OCI-LY1 (cell line): ENCODE measurements at regions not wholly inside any gene's neighbourhood (a gene's known extent, or its start where the extent isn't known, plus 50 kb on each side); places are given as distances from the start of the nearest gene placed in this dataset.

Experiments used
- H2AFZ ChIP-seq: fragments of 200-600 bp; sonication (generic), shearing (Covaris generic); 2 replicates; pipeline ENCODE4 v1.6.0; 2014; ENCODE audit warnings: antibody characterized with exemption, mild to moderate bottlenecking, low read length
- H3F3A ChIP-seq: fragments of 200-600 bp; sonication (generic), shearing (Covaris generic); 2 replicates; pipeline ENCODE4 v1.6.0; 2014; ENCODE audit warnings: mild to moderate bottlenecking, antibody characterized with exemption, low read length, moderate library complexity; ENCODE audit not compliant: insufficient read depth
- H3K27ac ChIP-seq: fragments of 200-600 bp; sonication (generic); 2 replicates; pipeline ENCODE4 v1.5.1; 2014; ENCODE audit warnings: low read length, mixed run types, mild to moderate bottlenecking, low read depth; ENCODE audit not compliant: poor library complexity, severe bottlenecking
- H3K27me3 ChIP-seq: fragments of 200-600 bp; sonication (generic); 2 replicates; pipeline ENCODE4 v1.6.0; 2014; ENCODE audit warnings: antibody characterized with exemption, mild to moderate bottlenecking, low read length, moderate library complexity; ENCODE audit not compliant: insufficient read depth
- H3K36me3 ChIP-seq: fragments of 200-600 bp; sonication (generic); 2 replicates; pipeline ENCODE4 v1.6.1; 2014; ENCODE audit warnings: mild to moderate bottlenecking, antibody characterized with exemption, low read length, moderate library complexity, mixed read lengths; ENCODE audit not compliant: insufficient read depth
- H3K4me1 ChIP-seq: fragments of 200-600 bp; sonication (generic); 2 replicates; pipeline ENCODE4 v1.5.1; 2014; ENCODE audit warnings: mild to moderate bottlenecking, low read length, moderate library complexity; ENCODE audit not compliant: insufficient read depth, severe bottlenecking
- H3K4me2 ChIP-seq: fragments of 200-600 bp; sonication (generic), shearing (Covaris generic); 2 replicates; pipeline ENCODE4 v1.6.1; 2014; ENCODE audit warnings: low read length
- H3K4me3 ChIP-seq: fragments of 200-600 bp; sonication (generic); 2 replicates; pipeline ENCODE4 v1.5.1; 2014; ENCODE audit warnings: low read length, low read depth, mild to moderate bottlenecking, mixed read lengths; ENCODE audit not compliant: poor library complexity, severe bottlenecking
- H3K79me2 ChIP-seq: fragments of 200-600 bp; shearing (Covaris generic); 2 replicates; pipeline ENCODE4 v1.6.1; 2016; ENCODE audit warnings: mixed run types, low read length, mixed read lengths; ENCODE audit not compliant: insufficient read depth
- H3K9ac ChIP-seq: fragments of 200-600 bp; sonication (generic), shearing (Covaris generic); 2 replicates; pipeline ENCODE4 v1.6.1; 2014; ENCODE audit warnings: mild to moderate bottlenecking, low read length, mixed read lengths
- H3K9me2 ChIP-seq: fragments of 200-600 bp; sonication (generic), shearing (Covaris generic); 2 replicates; pipeline ENCODE4 v1.6.1; 2014; ENCODE audit warnings: low read depth, mild to moderate bottlenecking, low read length, mixed read lengths
- H3K9me3 ChIP-seq: fragments of 200-600 bp; shearing (Covaris generic); 2 replicates; pipeline ENCODE4 v1.6.1; 2014; ENCODE audit warnings: low read length, mixed read lengths
- H4K20me1 ChIP-seq: fragments of 200-600 bp; sonication (generic), shearing (Covaris generic); 2 replicates; pipeline ENCODE4 v1.6.0; 2016; ENCODE audit warnings: mild to moderate bottlenecking, low read length; ENCODE audit not compliant: insufficient read depth
- CTCF ChIP-seq: fragments of 200-600 bp; sonication (generic), shearing (Covaris generic); IDR thresholded peaks from 2 replicates; pipeline ENCODE4 v1.5.1; 2017; ENCODE audit warnings: mild to moderate bottlenecking, antibody characterized with exemption, low read length, moderate library complexity, mixed read lengths
- EZH2 ChIP-seq: fragments of 200-600 bp; sonication (generic), shearing (Covaris generic); IDR thresholded peaks from 2 replicates; pipeline ENCODE4 v1.8.0; 2017; ENCODE audit warnings: borderline replicate concordance, mixed run types, mild to moderate bottlenecking, antibody characterized with exemption, low read length, moderate library complexity, mixed read lengths

DNA sequence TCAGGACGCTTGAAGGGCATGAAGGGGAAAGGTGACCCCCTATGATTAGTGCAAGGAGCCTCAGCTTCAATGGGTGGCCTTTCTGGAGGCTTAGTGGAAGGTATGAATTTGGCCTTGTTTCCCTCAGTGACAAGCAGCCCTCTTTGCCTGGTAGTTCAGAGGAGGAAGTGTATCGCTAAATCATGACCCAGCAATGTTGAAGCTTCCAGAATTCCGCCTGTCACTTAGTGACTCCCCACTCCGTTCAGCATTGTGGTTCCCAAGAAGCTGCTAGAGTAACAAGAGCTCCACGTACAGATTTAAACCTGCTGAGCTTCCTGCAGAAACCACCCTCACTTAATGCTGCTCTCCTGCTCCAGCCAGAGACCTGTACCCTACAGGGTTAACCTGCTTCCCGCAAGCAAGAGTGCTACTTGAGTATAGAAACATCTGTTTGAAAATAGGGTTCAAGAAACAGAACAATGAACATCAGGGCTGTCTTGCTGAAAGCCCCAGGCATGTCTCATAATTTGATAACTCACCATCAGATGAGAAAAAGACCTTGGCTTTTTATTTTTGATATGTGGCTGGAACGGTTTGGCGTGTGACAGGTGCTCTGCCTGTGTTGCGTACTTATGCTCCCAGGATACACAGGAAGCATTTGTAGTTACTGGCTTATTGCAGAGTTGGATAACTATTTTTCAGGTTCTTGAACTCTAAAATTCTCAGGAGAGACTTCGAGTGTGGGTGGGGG lies 105.2 kb downstream of the UCHL1 start:
- Histone ChIP-seq H3K4me2 (no peak overlapping the region), H3K9me3 (no peaks in the 10 kb centered on the region), H3K4me3 (no peak overlapping the region), H3K9ac (no peak overlapping the region), H2AFZ (no peak overlapping the region), H3K79me2 (no peaks in the 10 kb centered on the region), H3K4me1 (no peaks in the 10 kb centered on the region), H3F3A (no peaks in the 10 kb centered on the region), H3K36me3 (no peaks in the 10 kb centered on the region), H4K20me1 (no peaks in the 10 kb centered on the region), H3K27ac (no peak overlapping the region), H3K27me3 (no peaks in the 10 kb centered on the region), H3K9me2 (no peaks in the 10 kb centered on the region)
- no peak for TF ChIP-seq CTCF
- no peak for TF ChIP-seq EZH2

DNA sequence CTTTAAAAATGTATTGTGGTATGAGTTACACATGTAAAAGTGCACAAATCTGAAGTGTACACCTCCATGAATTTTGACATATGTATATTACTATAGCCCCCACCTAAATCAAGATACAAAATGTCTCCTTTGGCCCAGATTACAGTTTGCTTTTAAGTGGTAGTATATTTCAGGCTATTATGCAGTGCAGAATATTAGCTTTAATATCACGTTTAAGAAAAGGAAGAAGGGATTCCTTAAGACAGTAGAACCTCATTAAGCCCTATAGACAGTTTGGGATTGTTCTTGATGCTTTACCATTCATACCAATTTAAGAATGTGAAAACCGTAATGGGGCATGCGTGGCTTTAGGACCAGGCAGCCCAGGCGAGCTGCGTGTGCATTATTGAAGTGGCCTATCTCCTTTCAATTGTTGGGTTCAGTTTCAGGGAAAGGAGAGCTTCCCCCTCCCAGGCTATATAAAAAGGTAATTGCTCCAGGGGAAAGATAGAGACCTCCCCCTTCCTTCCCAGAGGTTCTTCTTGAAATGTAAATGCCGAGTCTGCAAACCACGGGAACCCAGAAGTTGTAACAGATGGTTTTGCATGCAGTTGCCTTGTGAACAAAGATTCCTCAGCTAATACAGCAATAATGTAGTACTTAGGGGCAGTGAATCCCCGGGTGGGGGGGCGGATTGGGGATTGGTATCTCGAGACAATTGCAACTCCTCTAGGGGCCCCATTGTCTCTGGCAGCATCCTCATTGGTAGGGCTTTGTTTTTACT lies 106.1 kb downstream of the UCHL1 start:
- Histone ChIP-seq H3K4me1 (no peaks in the 10 kb centered on the region), H3F3A (no peaks in the 10 kb centered on the region), H3K9me3 (no peaks in the 10 kb centered on the region), H3K27me3 (no peaks in the 10 kb centered on the region), H3K9ac (no peak overlapping the region), H3K4me2 (no peak overlapping the region), H3K36me3 (no peaks in the 10 kb centered on the region), H3K4me3 (no peak overlapping the region), H3K79me2 (no peaks in the 10 kb centered on the region), H2AFZ (no peak overlapping the region), H4K20me1 (no peaks in the 10 kb centered on the region), H3K27ac (no peak overlapping the region), H3K9me2 (no peaks in the 10 kb centered on the region)
- TF ChIP-seq EZH2 (no peak), CTCF (no peak)

- H3K4me2 ChIP-seq = no peak overlapping the region
- H3K4me1 ChIP-seq = no peaks in the 10 kb centered on the region
- TF ChIP-seq EZH2 (no peak), CTCF (no peak)
Observed at GRCh38 chr4:41363384-41363981, 106.8 kb downstream of the UCHL1 start.

More at GRCh38 chr4:41363384-41363981, 106.8 kb downstream of the UCHL1 start:
- H3K36me3 ChIP-seq = no peaks in the 10 kb centered on the region
- H3F3A ChIP-seq = no peaks in the 10 kb centered on the region
- no peaks in the 10 kb centered on the region for H3K79me2 ChIP-seq
- no peak overlapping the region for H2AFZ ChIP-seq
- no peaks in the 10 kb centered on the region for H3K9me2 ChIP-seq
- H3K27me3 ChIP-seq = no peaks in the 10 kb centered on the region
- H4K20me1 ChIP-seq = no peaks in the 10 kb centered on the region
- H3K9ac ChIP-seq = no peak overlapping the region
- no peaks in the 10 kb centered on the region for H3K9me3 ChIP-seq
- no peak overlapping the region for H3K4me3 ChIP-seq
- no peak overlapping the region for H3K27ac ChIP-seq
